HG03469 (cell line): ENCODE measurements at regions not wholly inside any gene's neighbourhood (a gene's known extent, or its start where the extent isn't known, plus 50 kb on each side); places are given as distances from the start of the nearest gene placed in this dataset.

Source experiments
- ATAC-seq: cut with Tn5 transposase; IDR thresholded peaks from one replicate; pipeline ENCODE4 v1.9.1; 2021; ENCODE audit warnings: mild to moderate bottlenecking, moderate library complexity, moderate number of reproducible peaks; ENCODE audit not compliant: unreplicated experiment

GRCh38 chr4:15226203-15226602 is 201.6 kb upstream of the C1QTNF7 start:
- ATAC-seq = no peak

GRCh38 chr4:15231265-15232091 is 196.4 kb upstream of the C1QTNF7 start:
- ATAC-seq = peak; percentile 86

- ATAC-seq = no peak
These were observed 195.2 kb upstream of the C1QTNF7 start for GRCh38 chr4:15232366-15233263.

- ATAC-seq = no peak
These were observed 194.6 kb upstream of the C1QTNF7 start for GRCh38 chr4:15233264-15233597.

- no peak for ATAC-seq
These were observed 194.2 kb upstream of the C1QTNF7 start for GRCh38 chr4:15233626-15234025.

- no peak for ATAC-seq
These were observed 193.5 kb upstream of the C1QTNF7 start for GRCh38 chr4:15234116-15234855.

GRCh38 chr4:15234856-15235126 is 193.0 kb upstream of the C1QTNF7 start:
- ATAC-seq = no peak

- ATAC-seq = no peak
These were observed 192.7 kb upstream of the C1QTNF7 start for GRCh38 chr4:15235135-15235534.

- ATAC-seq = no peak
These were observed 190.1 kb upstream of the C1QTNF7 start for GRCh38 chr4:15237648-15238230.

- ATAC-seq = no peak
These were observed 189.1 kb upstream of the C1QTNF7 start for GRCh38 chr4:15238720-15239119.

- ATAC-seq = no peak
These were observed 188.0 kb upstream of the C1QTNF7 start for GRCh38 chr4:15239866-15240265.

GRCh38 chr4:15240764-15241163 is 187.1 kb upstream of the C1QTNF7 start:
- ATAC-seq = no peak

- no peak for ATAC-seq
These were observed 185.8 kb upstream of the C1QTNF7 start for GRCh38 chr4:15242021-15242420.

GRCh38 chr4:15244354-15244753 is 183.5 kb upstream of the C1QTNF7 start:
- no peak for ATAC-seq

- no peak for ATAC-seq
These were observed 182.8 kb upstream of the C1QTNF7 start for GRCh38 chr4:15245006-15245530.

- ATAC-seq = no peak
These were observed 177.8 kb upstream of the C1QTNF7 start for GRCh38 chr4:15250021-15250441.

- peak; percentile 73 for ATAC-seq
These were observed 174.5 kb upstream of the C1QTNF7 start for GRCh38 chr4:15253349-15253748.

- ATAC-seq = no peak
These were observed 173.5 kb upstream of the C1QTNF7 start for GRCh38 chr4:15254236-15254880.

GRCh38 chr4:15255537-15255936 is 172.3 kb upstream of the C1QTNF7 start:
- no peak for ATAC-seq

GRCh38 chr4:15260758-15261157 is 167.1 kb upstream of the C1QTNF7 start:
- no peak for ATAC-seq
